H9 (cell line): ENCODE measurements at regions not wholly inside any gene's neighbourhood (a gene's known extent, or its start where the extent isn't known, plus 50 kb on each side); places are given as distances from the start of the nearest gene placed in this dataset.

Experiments used
- DNase-seq: peaks from one replicate; pipeline ENCODE4 v3.0.0-alpha.2; 2017
- H2AFZ ChIP-seq: one replicate; pipeline ENCODE4 v1.6.1; 2013; ENCODE audit warnings: mild to moderate bottlenecking, low read length, control low read depth, moderate library complexity
- H2AK5ac ChIP-seq: 2 replicates; pipeline ENCODE4 v1.6.1; 2013; ENCODE audit warnings: low read length, control low read depth, mixed read lengths; ENCODE audit not compliant: insufficient read length
- H2BK120ac ChIP-seq: one replicate; pipeline ENCODE4 v1.6.1; 2013; ENCODE audit warnings: low read depth, mild to moderate bottlenecking, low read length, control low read depth, inconsistent platforms; ENCODE audit not compliant: poor library complexity, severe bottlenecking
- H2BK12ac ChIP-seq: 2 replicates; pipeline ENCODE4 v1.6.1; 2013; ENCODE audit warnings: low read length, control low read depth, mixed read lengths, low read depth; ENCODE audit not compliant: insufficient read length
- H2BK15ac ChIP-seq: 2 replicates; pipeline ENCODE4 v1.6.1; 2013; ENCODE audit warnings: low read depth, low read length, control low read depth
- H2BK20ac ChIP-seq: one replicate; pipeline ENCODE4 v1.6.1; 2013; ENCODE audit warnings: low read depth, mild to moderate bottlenecking, low read length, control low read depth, inconsistent platforms; ENCODE audit not compliant: poor library complexity, severe bottlenecking
- H2BK5ac ChIP-seq: 2 replicates; pipeline ENCODE4 v1.6.1; 2013; ENCODE audit warnings: low read length, control low read depth, mixed read lengths; ENCODE audit not compliant: insufficient read length
- H3K14ac ChIP-seq: 2 replicates; pipeline ENCODE4 v1.6.1; 2013; ENCODE audit warnings: low read length, control low read depth; ENCODE audit not compliant: insufficient read depth
- H3K18ac ChIP-seq: 2 replicates; pipeline ENCODE4 v1.6.1; 2013; ENCODE audit warnings: low read depth, mild to moderate bottlenecking, mixed read lengths, low read length, control low read depth; ENCODE audit not compliant: insufficient read length
- H3K23ac ChIP-seq: 2 replicates; pipeline ENCODE4 v1.6.1; 2013; ENCODE audit warnings: low read length, control low read depth, mixed read lengths, low read depth; ENCODE audit not compliant: insufficient read length
- H3K23me2 ChIP-seq: 2 replicates; pipeline ENCODE4 v1.6.1; 2013; ENCODE audit warnings: low read depth, mild to moderate bottlenecking, mixed read lengths, low read length, control low read depth; ENCODE audit not compliant: insufficient read length, poor library complexity, severe bottlenecking
- H3K27ac ChIP-seq: 2 replicates; pipeline ENCODE4 v1.5.1; 2013; ENCODE audit warnings: low read length, control low read depth, mixed read lengths, low read depth; ENCODE audit not compliant: insufficient read length
- H3K27me3 ChIP-seq: 2 replicates; pipeline ENCODE4 v1.6.1; 2013; ENCODE audit warnings: low read length, control low read depth, inconsistent platforms; ENCODE audit not compliant: insufficient read depth
- H3K4ac ChIP-seq: 2 replicates; pipeline ENCODE4 v1.6.1; 2013; ENCODE audit warnings: low read depth, mild to moderate bottlenecking, control low read depth, inconsistent platforms, low read length, moderate library complexity
- H3K4me1 ChIP-seq: 2 replicates; pipeline ENCODE4 v1.6.1; 2013; ENCODE audit warnings: low read length, control low read depth, inconsistent platforms; ENCODE audit not compliant: insufficient read depth
- H3K4me2 ChIP-seq: 2 replicates; pipeline ENCODE4 v1.6.1; 2013; ENCODE audit warnings: low read length, control low read depth, mixed read lengths; ENCODE audit not compliant: insufficient read length, insufficient read depth
- H3K56ac ChIP-seq: 2 replicates; pipeline ENCODE4 v1.6.1; 2013; ENCODE audit warnings: low read depth, mild to moderate bottlenecking, mixed read lengths, low read length, control low read depth; ENCODE audit not compliant: insufficient read length
- H3K79me1 ChIP-seq: 2 replicates; pipeline ENCODE4 v1.6.1; 2013; ENCODE audit warnings: low read depth, mild to moderate bottlenecking, moderate library complexity, low read length, control low read depth, inconsistent platforms; ENCODE audit not compliant: insufficient read depth, poor library complexity, severe bottlenecking
- H3K79me2 ChIP-seq: 2 replicates; pipeline ENCODE4 v1.6.1; 2013; ENCODE audit warnings: low read length, control low read depth, inconsistent platforms; ENCODE audit not compliant: insufficient read depth
- H3K9ac ChIP-seq: 2 replicates; pipeline ENCODE4 v1.6.1; 2013; ENCODE audit warnings: low read length, control low read depth, mixed read lengths; ENCODE audit not compliant: insufficient read length; ENCODE audit errors: extremely low read depth
- H3K9me3 ChIP-seq: one replicate; pipeline ENCODE4 v1.6.1; 2013; ENCODE audit warnings: low read depth, low read length, inconsistent platforms; ENCODE audit not compliant: control insufficient read depth
- H3T11ph ChIP-seq: one replicate; pipeline ENCODE4 v1.6.1; 2013; ENCODE audit warnings: mild to moderate bottlenecking, low read length, control low read depth, inconsistent platforms
- H4K20me1 ChIP-seq: one replicate; pipeline ENCODE4 v1.6.1; 2013; ENCODE audit not compliant: control insufficient read depth, insufficient read length, insufficient read depth
- H4K5ac ChIP-seq: 2 replicates; pipeline ENCODE4 v1.6.1; 2013; ENCODE audit warnings: low read depth, mild to moderate bottlenecking, mixed read lengths, low read length, control low read depth; ENCODE audit not compliant: insufficient read length
- H4K8ac ChIP-seq: replicated peaks from 2 replicates; pipeline ENCODE4 v1.6.1; 2013; ENCODE audit warnings: low read length, control low read depth, mixed read lengths, low read depth; ENCODE audit not compliant: insufficient read length
- H4K91ac ChIP-seq: 2 replicates; pipeline ENCODE4 v1.6.1; 2013; ENCODE audit warnings: low read depth, mild to moderate bottlenecking, moderate library complexity, mixed read lengths, low read length, control low read depth; ENCODE audit not compliant: insufficient read length
- H3K27ac Mint-ChIP-seq, 3 experiments: 2 replicates in 2 of 3; 3 replicates in 1 of 3; pipeline ENCODE4 v1.8.0; 2020 to 2021; ENCODE audit warnings: mixed read lengths in 3 of 3, mild to moderate bottlenecking in 1 of 3, moderate library complexity in 1 of 3
- H3K27me3 Mint-ChIP-seq: 2 replicates; pipeline ENCODE4 v1.8.0; 2021; ENCODE audit warnings: low read depth, mild to moderate bottlenecking, moderate library complexity, mixed read lengths
- H3K36me3 Mint-ChIP-seq, 3 experiments: 2 replicates in 2 of 3; 3 replicates in 1 of 3; pipeline ENCODE4 v1.8.0; 2020 to 2021; ENCODE audit warnings: low read depth in 3 of 3, mixed read lengths in 3 of 3; ENCODE audit not compliant: insufficient read depth in 1 of 3
- H3K4me1 Mint-ChIP-seq, 2 experiments: 2 replicates each; pipeline ENCODE4 v1.8.0; 2020; ENCODE audit warnings: mixed read lengths in 2 of 2
- H3K4me3 Mint-ChIP-seq, 2 experiments: 2 replicates in 1 of 2; 3 replicates in 1 of 2; pipeline ENCODE4 v1.8.0; 2020 to 2021; ENCODE audit warnings: mild to moderate bottlenecking in 2 of 2, mixed read lengths in 2 of 2, moderate library complexity in 1 of 2
- H3K9me3 Mint-ChIP-seq, 2 experiments: 2 replicates in 1 of 2; 3 replicates in 1 of 2; pipeline ENCODE4 v1.8.0; 2020; ENCODE audit warnings: mild to moderate bottlenecking in 2 of 2, mixed read lengths in 2 of 2, moderate library complexity in 1 of 2
- WGBS: extraction: QIAGEN DNeasy Blood & Tissue Kit; methylation state at CpG from one replicate; pipeline ENCODE4 v1.1.7; 2013; ENCODE audit warnings: missing lambda C conversion rate, low lambda C conversion rate, mixed read lengths; ENCODE audit not compliant: insufficient read length; ENCODE audit errors: extremely low coverage; 5-methylcytosine and 5-hydroxymethylcytosine counted together
- TF ChIP-seq, protein P1 (sequence below): fragments of 200-600 bp; sonication (generic); conservative IDR thresholded peaks from 3 replicates; pipeline ENCODE4 v1.8.0; 2021; ENCODE audit warnings: antibody characterized with exemption, mild to moderate bottlenecking

GRCh38 chr20:37602634-37603033, 75.0 kb upstream of the BLCAP start:
- Histone ChIP-seq H3K27me3 (no peaks in the 10 kb centered on the region), H3K9me3 (no peaks in the 10 kb centered on the region), H3K9ac (no peak overlapping the region), H4K91ac (no peak overlapping the region), H2AFZ (no peak overlapping the region), H3K4ac (no peak overlapping the region), H3K27ac (no peak overlapping the region), H4K20me1 (no peaks in the 10 kb centered on the region), H2BK5ac (no peak overlapping the region), H3K14ac (no peak overlapping the region), H3K18ac (no peak overlapping the region), H4K8ac (no peak overlapping the region), H2BK12ac (no peak overlapping the region), H3K23ac (no peak overlapping the region), H4K5ac (no peak overlapping the region), H3K23me2 (no peaks in the 10 kb centered on the region), H3K56ac (no peak overlapping the region), H3T11ph (no peak overlapping the region), H2BK20ac (no peak overlapping the region), H3K4me1 (no peaks in the 10 kb centered on the region), H2BK15ac (no peak overlapping the region), H2AK5ac (no peak overlapping the region), H2BK120ac (no peak overlapping the region), H3K79me2 (no peaks in the 10 kb centered on the region), H3K4me2 (no peak overlapping the region), H3K79me1 (no peaks in the 10 kb centered on the region)
- Mint-ChIP-seq H3K36me3 (no peaks in the 10 kb centered on the region), H3K4me3 (no peak overlapping the region), H3K27me3 (peaks cover 14% of the 10 kb centered on the region), H3K4me1 (peaks cover 15 to 17% of the 10 kb centered on the region in 2 experiments), H3K9me3 (no peaks in the 10 kb centered on the region; a peak in 1 of 5 replicates), H3K27ac (no peak overlapping the region)
- DNase-seq = no peak
- TF ChIP-seq, protein P1, sequence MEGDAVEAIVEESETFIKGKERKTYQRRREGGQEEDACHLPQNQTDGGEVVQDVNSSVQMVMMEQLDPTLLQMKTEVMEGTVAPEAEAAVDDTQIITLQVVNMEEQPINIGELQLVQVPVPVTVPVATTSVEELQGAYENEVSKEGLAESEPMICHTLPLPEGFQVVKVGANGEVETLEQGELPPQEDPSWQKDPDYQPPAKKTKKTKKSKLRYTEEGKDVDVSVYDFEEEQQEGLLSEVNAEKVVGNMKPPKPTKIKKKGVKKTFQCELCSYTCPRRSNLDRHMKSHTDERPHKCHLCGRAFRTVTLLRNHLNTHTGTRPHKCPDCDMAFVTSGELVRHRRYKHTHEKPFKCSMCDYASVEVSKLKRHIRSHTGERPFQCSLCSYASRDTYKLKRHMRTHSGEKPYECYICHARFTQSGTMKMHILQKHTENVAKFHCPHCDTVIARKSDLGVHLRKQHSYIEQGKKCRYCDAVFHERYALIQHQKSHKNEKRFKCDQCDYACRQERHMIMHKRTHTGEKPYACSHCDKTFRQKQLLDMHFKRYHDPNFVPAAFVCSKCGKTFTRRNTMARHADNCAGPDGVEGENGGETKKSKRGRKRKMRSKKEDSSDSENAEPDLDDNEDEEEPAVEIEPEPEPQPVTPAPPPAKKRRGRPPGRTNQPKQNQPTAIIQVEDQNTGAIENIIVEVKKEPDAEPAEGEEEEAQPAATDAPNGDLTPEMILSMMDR = no peak
- WGBS = no CpG with 5 or more reads among the region's 6 CpGs
